GM10266 (cell line): ENCODE measurements at regions not wholly inside any gene's neighbourhood (a gene's known extent, or its start where the extent isn't known, plus 50 kb on each side); places are given as distances from the start of the nearest gene placed in this dataset.

Source experiments
- DNase-seq: peaks from one replicate; pipeline ENCODE4 v3.0.0; 2012; ENCODE audit errors: extremely low spot score
- CTCF ChIP-seq: IDR thresholded peaks from 2 replicates; pipeline ENCODE4 v1.5.1; 2012; ENCODE audit warnings: mild to moderate bottlenecking, low read depth; ENCODE audit not compliant: control insufficient read depth, insufficient read depth; ENCODE audit errors: missing control alignments

GRCh38 chr14:100674428-100674827, 52.3 kb upstream of the DLK1 start:
- TF ChIP-seq CTCF: no peak
- no peak for DNase-seq

DNA sequence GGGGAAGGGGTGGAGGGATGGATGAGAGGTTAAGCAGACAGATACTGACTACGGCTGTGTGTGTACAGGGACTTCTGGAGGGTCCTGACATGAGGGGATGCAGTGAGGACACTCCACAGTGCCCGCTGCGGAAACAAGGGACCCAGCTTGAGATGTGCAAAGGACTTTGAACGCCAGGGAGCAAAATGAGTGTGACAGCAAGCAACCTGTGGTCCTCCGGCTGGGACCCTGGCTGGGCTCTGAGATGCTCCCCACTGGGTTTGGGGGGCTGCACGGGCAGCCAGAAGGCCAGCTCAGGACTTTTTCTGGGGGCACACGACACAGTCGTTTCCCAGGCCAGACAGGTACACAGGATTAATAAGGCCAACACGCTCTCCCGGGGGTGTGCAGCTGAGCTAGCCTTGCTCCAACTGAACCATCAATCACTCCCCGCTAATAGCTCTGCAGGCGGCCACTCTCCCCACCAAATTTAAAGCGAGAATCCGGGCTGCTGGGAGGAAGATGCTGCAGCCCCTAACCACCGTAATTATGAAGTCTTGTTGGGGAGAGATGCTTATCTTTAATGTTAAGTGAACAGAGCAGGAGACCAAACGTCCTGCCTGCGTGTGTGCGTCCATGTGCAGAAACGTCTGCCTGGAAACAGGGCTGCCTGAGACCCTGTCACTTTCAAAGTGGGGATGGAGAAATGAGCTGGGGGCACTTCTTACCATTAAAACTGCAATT, 51.6 kb upstream of the DLK1 start:
- no peak for TF ChIP-seq CTCF

DNA sequence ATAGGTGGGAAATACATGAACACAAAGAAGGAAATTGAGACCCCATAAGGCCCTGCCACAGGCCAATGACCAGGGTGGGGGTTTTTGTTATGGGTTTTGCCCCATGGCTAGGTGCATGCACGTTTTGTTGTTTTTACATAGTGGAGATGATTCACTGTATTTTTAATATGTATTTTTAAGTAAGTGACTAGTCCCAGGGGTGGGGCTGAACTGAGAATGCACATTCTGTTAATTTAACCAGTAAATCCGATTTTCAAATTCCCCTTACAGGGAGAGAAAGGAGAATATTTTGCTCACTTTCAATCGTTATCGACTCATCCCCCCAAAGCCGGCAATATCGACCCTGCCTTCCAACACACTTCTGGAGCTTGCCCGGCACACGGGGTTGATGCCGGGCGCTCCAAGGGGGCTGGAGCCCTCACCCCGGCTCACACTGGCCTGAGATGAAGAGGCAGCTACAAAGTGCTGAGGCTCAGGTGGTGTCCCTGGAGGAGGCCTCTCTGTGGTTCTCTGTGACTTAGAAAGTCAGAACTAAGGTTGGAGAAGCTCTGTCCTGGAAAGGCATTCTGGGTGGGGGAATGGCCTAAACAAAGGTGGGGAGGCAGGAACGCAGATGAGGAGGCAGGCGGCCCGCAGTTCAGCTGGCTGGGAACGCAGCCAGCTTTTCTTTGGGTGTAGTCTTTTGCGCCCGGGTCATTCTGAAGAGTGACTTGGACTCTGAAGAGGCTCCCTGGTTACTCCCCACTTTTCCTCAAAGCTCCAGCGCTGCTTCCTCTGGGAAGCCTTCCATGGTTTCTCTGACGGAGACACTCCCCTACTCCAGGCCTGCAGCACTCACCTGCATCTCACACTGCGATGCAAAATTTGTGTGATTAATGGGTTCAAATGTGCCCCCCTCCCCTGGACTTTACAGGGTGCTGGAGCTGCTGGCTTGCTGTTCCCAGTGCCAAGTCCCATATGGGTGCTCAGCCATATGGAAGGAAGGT, 50.7 kb upstream of the DLK1 start:
- TF ChIP-seq CTCF: no peak
- no peak for DNase-seq

More for the DNA sequence above, 51.6 kb upstream of the DLK1 start:
- no peak for DNase-seq
